HCT116 (cell line): ENCODE measurements at regions not wholly inside any gene's neighbourhood (a gene's known extent, or its start where the extent isn't known, plus 50 kb on each side); places are given as distances from the start of the nearest gene placed in this dataset.

Source experiments
- ATAC-seq: fragments of 200-7000 bp; cut with Tn5 transposase; 2 replicates; pipeline ENCODE4 v1.9.1; 2020; ENCODE audit warnings: mild to moderate bottlenecking, moderate library complexity
- BruUV-seq: library from RNA; stranded (reverse); fragments of 400-500 nt; replicated peaks from 2 replicates; lab custom pipeline; 2021; lab: Mats Ljungman, UMichigan
- CTCF ChIA-PET: fragments of 300-600 bp; sonication (Branson Sonifier 250); formaldehyde crosslinking; loops from one replicate; lab custom pipeline; 2021; ENCODE audit warnings: antibody characterized with exemption; lab: Charles Lee
- POLR2A ChIA-PET: fragments of 300-600, 350-600 bp; sonication (Branson Sonifier 250); formaldehyde crosslinking; loops from one replicate; lab custom pipeline; 2021; ENCODE audit warnings: antibody characterized with exemption; lab: Charles Lee
- RAD21 ChIA-PET, 2 experiments: fragments of 300-600 bp; sonication (Branson Sonifier 250); formaldehyde crosslinking; loops; one replicate each; lab custom pipeline; 2023; ENCODE audit warnings: low total read pairs in 2 of 2; ENCODE audit not compliant: uncharacterized antibody in 2 of 2, unreplicated experiment in 2 of 2, low non-redundant PET in 1 of 2; lab: Charles Lee
- DNase-seq: peaks from one replicate; pipeline ENCODE4 v3.0.0-alpha.2; 2010; ENCODE audit warnings: low read depth, low spot score
- H2AFZ ChIP-seq: fragments of 200-600 bp; shearing (Covaris generic), sonication (generic); 2 replicates; pipeline ENCODE4 v1.6.1; 2017; ENCODE audit warnings: low read depth, mixed run types, mixed read lengths, antibody characterized with exemption, low read length; ENCODE audit not compliant: poor library complexity, severe bottlenecking
- H3K27ac ChIP-seq: 2 replicates; pipeline ENCODE4 v1.5.1; 2012; ENCODE audit warnings: low read depth, low read length
- H3K27me3 ChIP-seq: fragments of 200-600 bp; sonication (generic); 2 replicates; pipeline ENCODE4 v1.6.1; 2016; ENCODE audit warnings: mixed run types, low read length, mixed read lengths; ENCODE audit not compliant: insufficient read depth
- H3K36me3 ChIP-seq, 2 experiments: fragments of 200-500 bp in 1 of 2; fragments of 200-600 bp in 1 of 2; sonication (Bioruptor generic) in 1 of 2; sonication (generic) in 1 of 2; 2 replicates each; pipeline versions ENCODE4 v1.5.1 to v1.6.1; 2014 to 2016; ENCODE audit warnings: low read length in 2 of 2, inconsistent platforms in 1 of 2, mixed read lengths in 1 of 2, mixed run types in 1 of 2; ENCODE audit not compliant: insufficient read depth in 2 of 2, control insufficient read depth in 1 of 2
- H3K4me1 ChIP-seq, 2 experiments: fragments of 200-600 bp in 1 of 2; sonication (generic) in 1 of 2; 2 replicates each; pipeline versions ENCODE4 v1.5.1 to v1.6.1; 2012 to 2017; ENCODE audit warnings: low read length in 2 of 2, inconsistent platforms in 1 of 2, mild to moderate bottlenecking in 1 of 2, mixed read lengths in 1 of 2, mixed run types in 1 of 2, moderate library complexity in 1 of 2; ENCODE audit not compliant: insufficient read depth in 2 of 2, control insufficient read depth in 1 of 2
- H3K4me2 ChIP-seq: fragments of 200-600 bp; sonication (generic); 2 replicates; pipeline ENCODE4 v1.6.1; 2017; ENCODE audit warnings: mixed run types, low read length, mixed read lengths
- H3K4me3 ChIP-seq, 2 experiments: fragments of 200-600 bp in 1 of 2; sonication (generic) in 1 of 2; replicated peaks in 1 of 2; 2 replicates each; pipeline ENCODE4 v1.5.1; 2011 to 2016; ENCODE audit warnings: low read length in 2 of 2, control low read depth in 1 of 2, low read depth in 1 of 2, mild to moderate bottlenecking in 1 of 2, mixed read lengths in 1 of 2, mixed run types in 1 of 2
- H3K79me2 ChIP-seq: fragments of 200-600 bp; sonication (generic); 2 replicates; pipeline ENCODE4 v1.6.1; 2017; ENCODE audit warnings: mild to moderate bottlenecking, mixed run types, low read length, moderate library complexity, mixed read lengths; ENCODE audit not compliant: insufficient read depth
- H3K9ac ChIP-seq: fragments of 200-600 bp; sonication (generic); 2 replicates; pipeline ENCODE4 v1.6.1; 2016; ENCODE audit warnings: low read length, mixed read lengths
- H3K9me2 ChIP-seq: fragments of 200-600 bp; sonication (generic), shearing (Covaris generic); 2 replicates; pipeline ENCODE4 v1.6.1; 2017; ENCODE audit warnings: mixed run types, mild to moderate bottlenecking, moderate library complexity; ENCODE audit not compliant: insufficient read depth
- H3K9me3 ChIP-seq, 2 experiments: fragments of 200-500 bp in 1 of 2; fragments of 200-600 bp in 1 of 2; sonication (Bioruptor generic) in 1 of 2; sonication (generic) in 1 of 2; 2 replicates each; pipeline ENCODE4 v1.6.1; 2014 to 2017; ENCODE audit warnings: low read length in 2 of 2, mixed read lengths in 2 of 2, inconsistent platforms in 1 of 2, low read depth in 1 of 2, mild to moderate bottlenecking in 1 of 2, mixed run types in 1 of 2, moderate library complexity in 1 of 2; ENCODE audit not compliant: control insufficient read depth in 1 of 2, insufficient read depth in 1 of 2
- H4K20me1 ChIP-seq: fragments of 200-600 bp; sonication (generic), shearing (Covaris generic); 2 replicates; pipeline ENCODE4 v1.6.1; 2017; ENCODE audit warnings: mixed run types, mild to moderate bottlenecking, moderate library complexity; ENCODE audit not compliant: insufficient read depth
- EGR1 ChIP-seq: IDR thresholded peaks from 2 replicates; pipeline ENCODE4 v1.6.1; 2012; ENCODE audit warnings: low read depth
- ELF1 ChIP-seq: IDR thresholded peaks from 2 replicates; pipeline ENCODE4 v1.6.1; 2012; ENCODE audit warnings: low read depth, borderline replicate concordance
- EZH2phosphoT487 ChIP-seq: fragments of 200-600 bp; IDR thresholded peaks from 2 replicates; pipeline ENCODE4 v1.6.1; 2018; ENCODE audit warnings: antibody characterized with exemption, borderline replicate concordance
- FOSL1 ChIP-seq: IDR thresholded peaks from 2 replicates; pipeline ENCODE4 v1.6.1; 2012; ENCODE audit warnings: low read depth
- JUND ChIP-seq: IDR thresholded peaks from 2 replicates; pipeline ENCODE4 v1.6.1; 2012
- POLR2A ChIP-seq: IDR thresholded peaks from 2 replicates; pipeline ENCODE4 v1.7.0; 2011; ENCODE audit warnings: borderline replicate concordance; ENCODE audit not compliant: insufficient read depth, insufficient read length; ENCODE audit errors: extremely low read depth
- RAD21 ChIP-seq: IDR thresholded peaks from 2 replicates; pipeline ENCODE4 v1.6.1; 2012; ENCODE audit warnings: low read depth, mild to moderate bottlenecking
- SIN3A ChIP-seq: IDR thresholded peaks from 2 replicates; pipeline ENCODE4 v1.6.1; 2012; ENCODE audit warnings: low read depth
- SP1 ChIP-seq: IDR thresholded peaks from 2 replicates; pipeline ENCODE4 v1.6.1; 2012; ENCODE audit warnings: low read depth
- SRF ChIP-seq: IDR thresholded peaks from 2 replicates; pipeline ENCODE4 v1.6.1; 2012; ENCODE audit warnings: low read depth
- YY1 ChIP-seq: IDR thresholded peaks from 2 replicates; pipeline ENCODE4 v1.6.1; 2011; ENCODE audit warnings: low read length, low read depth, moderate library complexity, mild to moderate bottlenecking; ENCODE audit not compliant: insufficient replicate concordance; ENCODE audit errors: extremely low read depth
- intact Hi-C: fragments of 100-400 bp; cut with micrococcal nuclease; formaldehyde crosslinking; loops from 2 replicates; pipeline ENCODE4 v1.10.0; 2022
- TF ChIP-seq, protein P1 (sequence below), 3 experiments: fragments of 200-600 bp in 1 of 3; sonication (generic) in 1 of 3; IDR thresholded peaks in 2 of 3; conservative IDR thresholded peaks in 1 of 3; 2 replicates each; pipeline ENCODE4 v1.5.1; 2012 to 2017; ENCODE audit warnings: low read depth in 2 of 3, low read length in 2 of 3, antibody characterized with exemption in 1 of 3, borderline replicate concordance in 1 of 3, control low read depth in 1 of 3, mild to moderate bottlenecking in 1 of 3, mixed read lengths in 1 of 3, mixed run types in 1 of 3, moderate library complexity in 1 of 3; ENCODE audit not compliant: insufficient read depth in 1 of 3
- TF ChIP-seq, protein P2 (sequence below): IDR thresholded peaks from 2 replicates; pipeline ENCODE4 v1.6.1; 2011; ENCODE audit warnings: mild to moderate bottlenecking, low read length, moderate library complexity; ENCODE audit not compliant: insufficient replicate concordance; ENCODE audit errors: extremely low read depth

DNA sequence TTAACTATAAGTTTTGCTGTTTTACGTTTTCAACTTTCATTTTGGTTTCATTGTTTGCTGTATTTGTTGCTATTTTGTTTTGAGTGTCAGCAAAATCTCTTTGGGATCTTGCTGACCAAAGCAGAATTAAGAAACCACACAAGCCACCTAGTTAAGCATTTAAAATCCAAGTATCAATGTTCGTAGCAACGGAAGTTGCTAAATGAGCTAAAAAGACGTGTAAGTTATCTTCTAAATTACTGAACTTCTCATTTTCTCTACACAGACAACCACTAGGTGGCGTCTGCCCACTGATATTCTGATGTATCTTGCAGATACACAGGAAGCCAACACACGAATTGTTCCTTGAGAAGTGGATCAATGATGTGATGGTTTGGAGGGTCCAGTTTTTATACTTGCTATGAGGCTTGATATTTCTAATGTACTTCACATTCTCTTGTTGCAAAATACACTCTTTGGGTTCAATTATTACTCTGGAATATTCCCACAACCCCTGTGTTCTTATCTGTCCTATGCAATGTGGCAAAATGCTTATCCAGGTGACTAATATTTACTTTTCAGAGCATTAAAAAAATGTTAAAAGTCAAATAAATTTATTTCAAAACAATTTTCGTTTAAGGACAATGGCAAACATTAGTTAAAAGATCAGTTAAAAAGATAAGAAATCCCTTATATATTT, 250.5 kb downstream of the TECRL start:
- DNase-seq (peak; percentile 12), ATAC-seq (no peak)
- Histone ChIP-seq H4K20me1 (no peaks in the 10 kb centered on the region), H3K9me3 (peaks cover 4 to 13% of the 10 kb centered on the region in 2 experiments; a peak in 2 of 4 replicates), H3K36me3 (no peaks in the 10 kb centered on the region), H3K9me2 (no peaks in the 10 kb centered on the region), H3K9ac (no peak overlapping the region), H2AFZ (no peak overlapping the region), H3K27ac (no peak overlapping the region), H3K79me2 (no peaks in the 10 kb centered on the region), H3K27me3 (no peaks in the 10 kb centered on the region), H3K4me2 (no peak overlapping the region), H3K4me3 (no peak overlapping the region), H3K4me1 (no peaks in the 10 kb centered on the region)
- intact Hi-C loops: no loop called here
- ChIA-PET RAD21 (no interaction called here), CTCF (interaction anchor here (1.7 kb wide), 1 partner anchor 380 kb away, joined by 7 read pairs; no protein-coding TSS in a partner anchor), POLR2A (no interaction called here)
- peak; percentile 21; the same call in 1 of the 2 replicates for TF ChIP-seq RAD21
- TF ChIP-seq, protein P1, sequence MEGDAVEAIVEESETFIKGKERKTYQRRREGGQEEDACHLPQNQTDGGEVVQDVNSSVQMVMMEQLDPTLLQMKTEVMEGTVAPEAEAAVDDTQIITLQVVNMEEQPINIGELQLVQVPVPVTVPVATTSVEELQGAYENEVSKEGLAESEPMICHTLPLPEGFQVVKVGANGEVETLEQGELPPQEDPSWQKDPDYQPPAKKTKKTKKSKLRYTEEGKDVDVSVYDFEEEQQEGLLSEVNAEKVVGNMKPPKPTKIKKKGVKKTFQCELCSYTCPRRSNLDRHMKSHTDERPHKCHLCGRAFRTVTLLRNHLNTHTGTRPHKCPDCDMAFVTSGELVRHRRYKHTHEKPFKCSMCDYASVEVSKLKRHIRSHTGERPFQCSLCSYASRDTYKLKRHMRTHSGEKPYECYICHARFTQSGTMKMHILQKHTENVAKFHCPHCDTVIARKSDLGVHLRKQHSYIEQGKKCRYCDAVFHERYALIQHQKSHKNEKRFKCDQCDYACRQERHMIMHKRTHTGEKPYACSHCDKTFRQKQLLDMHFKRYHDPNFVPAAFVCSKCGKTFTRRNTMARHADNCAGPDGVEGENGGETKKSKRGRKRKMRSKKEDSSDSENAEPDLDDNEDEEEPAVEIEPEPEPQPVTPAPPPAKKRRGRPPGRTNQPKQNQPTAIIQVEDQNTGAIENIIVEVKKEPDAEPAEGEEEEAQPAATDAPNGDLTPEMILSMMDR (IDR thresholded peaks at IDR 0.05 in 2 of 3, conservative IDR thresholded peaks at IDR 0.05 in 1 of 3; ENCODE audit: borderline replicate concordance in 1 of 3, insufficient read depth in 1 of 3, low read depth in 2 of 3, low read length in 2 of 3): peak in 2 of 3 experiments; percentile 57 to 60; a peak in 4 of 6 replicates
- no peak for TF ChIP-seq JUND
- TF ChIP-seq EZH2phosphoT487: no peak
- no peak for TF ChIP-seq FOSL1
- no peak for TF ChIP-seq POLR2A
- TF ChIP-seq, protein P2, sequence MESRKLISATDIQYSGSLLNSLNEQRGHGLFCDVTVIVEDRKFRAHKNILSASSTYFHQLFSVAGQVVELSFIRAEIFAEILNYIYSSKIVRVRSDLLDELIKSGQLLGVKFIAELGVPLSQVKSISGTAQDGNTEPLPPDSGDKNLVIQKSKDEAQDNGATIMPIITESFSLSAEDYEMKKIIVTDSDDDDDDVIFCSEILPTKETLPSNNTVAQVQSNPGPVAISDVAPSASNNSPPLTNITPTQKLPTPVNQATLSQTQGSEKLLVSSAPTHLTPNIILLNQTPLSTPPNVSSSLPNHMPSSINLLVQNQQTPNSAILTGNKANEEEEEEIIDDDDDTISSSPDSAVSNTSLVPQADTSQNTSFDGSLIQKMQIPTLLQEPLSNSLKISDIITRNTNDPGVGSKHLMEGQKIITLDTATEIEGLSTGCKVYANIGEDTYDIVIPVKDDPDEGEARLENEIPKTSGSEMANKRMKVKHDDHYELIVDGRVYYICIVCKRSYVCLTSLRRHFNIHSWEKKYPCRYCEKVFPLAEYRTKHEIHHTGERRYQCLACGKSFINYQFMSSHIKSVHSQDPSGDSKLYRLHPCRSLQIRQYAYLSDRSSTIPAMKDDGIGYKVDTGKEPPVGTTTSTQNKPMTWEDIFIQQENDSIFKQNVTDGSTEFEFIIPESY: no peak
- TF ChIP-seq SRF: no peak
- no peak for TF ChIP-seq SIN3A
- no peak for TF ChIP-seq ELF1
- TF ChIP-seq SP1: no peak
- no peak for TF ChIP-seq YY1
- no peak for TF ChIP-seq EGR1
- no TSS peak for BruUV-seq
